ENCODE measurements at regions not wholly inside any gene's neighbourhood (a gene's known extent, or its start where the extent isn't known, plus 50 kb on each side); places are given as distances from the start of the nearest gene placed in this dataset.
A peak's percentile ranks its signal among the peaks of the same experiment; 100 is the strongest.

DNA sequence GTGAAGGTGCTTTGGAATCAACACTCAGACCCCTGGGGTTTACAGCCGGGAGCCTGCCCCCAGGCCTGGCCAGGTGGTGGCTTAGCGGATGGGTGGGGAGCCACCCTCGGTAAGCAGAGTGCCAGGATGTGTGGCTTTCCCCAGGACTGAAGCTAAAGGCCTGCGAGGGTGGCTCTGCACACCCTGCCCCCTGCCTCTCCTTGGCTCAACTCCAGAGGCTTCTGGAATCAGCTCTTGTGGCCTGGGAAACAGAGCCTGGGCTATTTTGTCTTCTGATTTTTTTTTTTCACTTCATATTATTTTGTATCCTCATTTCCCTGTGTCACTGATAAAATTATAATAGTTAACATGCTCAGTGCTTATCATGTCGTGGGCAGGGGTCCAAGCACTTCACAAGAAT, 79.8 kb downstream of the RHOB start:
- TF ChIP-seq, protein P1, sequence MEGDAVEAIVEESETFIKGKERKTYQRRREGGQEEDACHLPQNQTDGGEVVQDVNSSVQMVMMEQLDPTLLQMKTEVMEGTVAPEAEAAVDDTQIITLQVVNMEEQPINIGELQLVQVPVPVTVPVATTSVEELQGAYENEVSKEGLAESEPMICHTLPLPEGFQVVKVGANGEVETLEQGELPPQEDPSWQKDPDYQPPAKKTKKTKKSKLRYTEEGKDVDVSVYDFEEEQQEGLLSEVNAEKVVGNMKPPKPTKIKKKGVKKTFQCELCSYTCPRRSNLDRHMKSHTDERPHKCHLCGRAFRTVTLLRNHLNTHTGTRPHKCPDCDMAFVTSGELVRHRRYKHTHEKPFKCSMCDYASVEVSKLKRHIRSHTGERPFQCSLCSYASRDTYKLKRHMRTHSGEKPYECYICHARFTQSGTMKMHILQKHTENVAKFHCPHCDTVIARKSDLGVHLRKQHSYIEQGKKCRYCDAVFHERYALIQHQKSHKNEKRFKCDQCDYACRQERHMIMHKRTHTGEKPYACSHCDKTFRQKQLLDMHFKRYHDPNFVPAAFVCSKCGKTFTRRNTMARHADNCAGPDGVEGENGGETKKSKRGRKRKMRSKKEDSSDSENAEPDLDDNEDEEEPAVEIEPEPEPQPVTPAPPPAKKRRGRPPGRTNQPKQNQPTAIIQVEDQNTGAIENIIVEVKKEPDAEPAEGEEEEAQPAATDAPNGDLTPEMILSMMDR (IDR thresholded peaks at IDR 0.05; ENCODE audit: low read length, missing control alignments): no peak
- DNase-seq (ENCODE audit: low read depth): peak; percentile 40
- H3K4me3 ChIP-seq (replicated peaks; ENCODE audit: low read depth, low read length): no peak overlapping the region

DNA sequence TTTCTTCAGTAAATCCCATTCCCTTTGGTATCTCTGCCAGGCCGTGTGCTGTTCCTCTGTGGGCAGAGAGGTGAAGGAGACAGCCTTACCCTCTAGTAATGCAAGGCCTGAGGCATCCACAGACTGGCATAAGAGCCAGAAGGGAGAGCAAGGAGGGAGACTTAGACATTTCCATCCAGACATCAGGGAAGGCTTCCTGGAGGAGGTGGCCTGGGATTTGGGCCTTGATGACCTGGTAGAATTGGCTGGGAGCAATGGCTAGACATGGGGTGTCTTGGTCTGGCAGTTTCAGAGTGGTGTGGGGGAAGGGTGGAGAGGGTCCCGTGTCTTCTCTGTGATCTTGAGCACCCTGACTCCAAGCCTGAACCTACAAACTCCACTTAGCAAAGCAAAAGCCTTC, 81.8 kb downstream of the RHOB start:
- DNase-seq (ENCODE audit: low read depth): no peak
- TF ChIP-seq, protein P1 (IDR thresholded peaks at IDR 0.05; ENCODE audit: low read length, missing control alignments): no peak
- H3K4me3 ChIP-seq (replicated peaks; ENCODE audit: low read depth, low read length): no peak overlapping the region

DNA sequence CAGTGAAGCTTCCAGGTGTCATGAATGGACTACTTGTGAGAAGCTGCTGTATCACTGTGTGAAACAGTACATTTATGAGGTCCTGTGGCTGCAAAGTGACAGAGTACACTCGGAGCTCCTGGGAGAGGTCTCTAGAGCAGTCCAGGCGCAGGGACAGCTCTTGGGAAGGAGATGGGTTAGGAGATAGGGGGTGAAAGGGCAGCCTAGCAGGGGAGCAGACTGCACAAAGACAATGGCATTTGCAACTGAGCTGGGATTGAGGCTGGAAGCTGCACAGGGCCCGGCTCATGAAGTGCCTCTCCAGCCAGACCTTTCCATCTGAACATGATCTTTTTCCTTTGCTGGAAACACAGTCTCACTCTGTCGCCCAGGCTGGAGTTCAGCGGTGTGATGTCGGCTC, 83.6 kb downstream of the RHOB start:
- TF ChIP-seq, protein P1 (IDR thresholded peaks at IDR 0.05; ENCODE audit: low read length, missing control alignments): no peak
- no peak for DNase-seq (ENCODE audit: low read depth)
- no peak overlapping the region for H3K4me3 ChIP-seq (replicated peaks; ENCODE audit: low read depth, low read length)

DNA sequence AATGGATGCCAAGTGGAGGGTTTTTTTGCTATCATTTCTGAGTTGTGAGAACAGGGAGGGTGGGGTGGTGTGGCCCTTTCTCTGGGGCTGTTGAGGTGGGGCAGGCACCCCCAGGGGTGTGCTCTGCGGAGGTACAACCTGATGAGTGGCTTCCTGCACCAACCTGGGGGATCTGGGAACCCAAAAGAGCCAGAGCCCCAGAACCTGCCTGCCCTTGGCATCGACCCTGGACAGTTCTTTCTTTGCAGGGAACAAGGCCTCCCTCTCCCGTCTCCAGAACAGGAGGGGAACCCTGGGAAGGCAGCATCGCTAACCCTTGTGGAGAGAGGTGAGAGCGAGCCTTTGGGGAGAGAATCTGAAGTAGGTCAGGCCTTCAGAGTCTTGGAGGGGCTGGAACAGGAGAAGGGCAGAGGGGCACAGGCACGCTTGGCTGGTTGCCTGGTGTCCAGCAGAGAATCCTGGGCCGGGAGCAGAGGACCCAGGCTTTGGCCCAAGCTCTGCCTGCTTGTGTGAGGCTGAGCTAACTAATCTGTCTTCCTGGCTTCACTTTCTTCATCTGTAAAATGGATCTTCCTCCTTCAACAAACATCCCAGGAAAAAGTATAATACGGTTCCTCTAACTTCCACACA, 84.9 kb downstream of the RHOB start:
- DNase-seq (ENCODE audit: low read depth): no peak
- H3K4me3 ChIP-seq (replicated peaks; ENCODE audit: low read depth, low read length): no peak overlapping the region
- TF ChIP-seq, protein P1 (IDR thresholded peaks at IDR 0.05; ENCODE audit: low read length, missing control alignments): no peak

DNA sequence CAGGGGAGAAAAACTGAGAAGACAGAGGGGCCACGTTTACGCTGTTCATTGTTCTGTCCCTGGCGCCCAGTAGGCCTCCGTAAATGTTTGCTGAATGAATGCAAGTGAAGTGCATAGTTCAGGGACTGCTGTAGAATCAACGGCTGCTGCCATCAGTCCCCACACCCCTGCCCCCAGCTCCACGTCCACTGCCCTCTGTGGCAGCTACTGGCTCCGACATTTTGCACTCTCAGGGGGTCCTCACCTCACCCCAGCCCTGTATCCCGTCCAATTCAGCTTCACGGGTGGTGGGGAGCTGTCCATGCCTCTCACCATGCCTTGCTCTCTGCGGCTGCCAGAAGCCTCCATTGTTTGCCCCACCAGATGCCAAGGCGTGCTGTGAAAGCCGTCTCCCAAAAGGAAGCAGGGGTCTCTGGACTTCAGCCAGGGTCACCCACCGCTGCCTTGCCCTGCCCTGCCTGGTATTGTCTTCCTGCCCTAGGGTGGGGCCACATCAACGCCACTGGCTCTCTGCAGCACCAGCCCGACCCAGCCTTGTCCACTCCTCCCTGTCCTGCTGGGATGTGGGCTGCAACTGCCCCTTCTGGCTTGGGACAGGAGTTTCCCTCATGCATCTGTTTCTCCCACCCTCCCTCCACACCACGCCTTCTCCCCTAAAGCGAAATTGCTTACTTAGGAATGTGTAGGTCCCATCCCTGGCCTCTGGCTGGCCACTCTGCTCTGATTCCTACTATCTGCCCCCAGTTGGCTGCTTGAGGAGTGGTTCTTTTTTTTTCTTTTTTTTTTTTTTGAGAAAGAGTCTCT, 86.0 kb downstream of the RHOB start:
- no peak overlapping the region for H3K4me3 ChIP-seq (replicated peaks; ENCODE audit: low read depth, low read length)
- TF ChIP-seq, protein P1 (IDR thresholded peaks at IDR 0.05; ENCODE audit: low read length, missing control alignments): no peak
- no peak for DNase-seq (ENCODE audit: low read depth)

DNA sequence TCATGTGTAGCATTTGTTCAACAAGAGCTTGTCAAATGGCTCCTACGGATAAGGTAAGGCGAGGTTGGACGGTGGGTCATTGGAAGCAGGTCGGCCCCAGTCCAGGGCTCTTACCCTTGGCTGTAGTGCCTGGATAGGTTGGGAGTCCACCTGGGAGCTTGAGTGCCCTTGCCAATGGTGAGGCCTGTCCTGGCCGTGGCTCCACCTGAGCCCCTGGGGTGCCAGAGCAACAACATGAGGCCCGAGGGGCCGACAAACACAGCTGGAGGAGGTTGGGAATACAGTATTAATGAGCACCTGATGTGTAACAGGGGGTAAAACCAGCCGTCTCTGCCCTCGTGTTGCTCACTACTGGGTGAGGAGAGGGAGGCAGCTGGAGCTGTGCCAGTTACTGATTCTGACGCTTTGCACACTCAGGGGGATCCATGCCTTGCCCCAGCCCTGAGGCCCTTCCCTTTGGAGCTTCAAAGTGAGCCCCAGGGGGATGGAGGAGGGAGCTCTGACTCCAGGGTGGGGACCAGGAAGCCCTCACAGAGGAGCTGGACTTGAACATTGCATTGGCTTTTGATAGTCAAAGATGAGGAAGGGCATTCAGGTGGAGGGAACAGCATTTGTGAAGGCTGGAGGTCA, 87.2 kb downstream of the RHOB start:
- DNase-seq (ENCODE audit: low read depth): no peak
- TF ChIP-seq, protein P1 (IDR thresholded peaks at IDR 0.05; ENCODE audit: low read length, missing control alignments): no peak
- H3K4me3 ChIP-seq (replicated peaks; ENCODE audit: low read depth, low read length): no peak overlapping the region
